ENCODE measurements at regions not wholly inside any gene's neighbourhood (a gene's known extent, or its start where the extent isn't known, plus 50 kb on each side); places are given as distances from the start of the nearest gene placed in this dataset.

- no peak overlapping the region for H3K27ac ChIP-seq (ENCODE audit: low read depth in 1 of 2, low read length in 2 of 2)
- DNase-seq (ENCODE audit: low spot score) = no peak
- no peaks in the 10 kb centered on the region for H3K36me3 ChIP-seq (ENCODE audit: control insufficient read depth in 4 of 4, insufficient read depth in 3 of 4, low read depth in 1 of 4, low read length in 3 of 4)
- WGBS = 91% methylated on average over 15 of the region's 15 CpGs
- H3K4me1 ChIP-seq (ENCODE audit: control insufficient read depth in 4 of 4, insufficient read depth in 4 of 4, low read length in 3 of 4) = no peaks in the 10 kb centered on the region
- TF ChIP-seq YY1 (IDR thresholded peaks at IDR 0.05) (no peak), GABPA (IDR thresholded peaks at IDR 0.05 in 1 of 2, conservative IDR thresholded peaks at IDR 0.05 in 1 of 2) (no peak), ATF3 (IDR thresholded peaks at IDR 0.05) (no peak), RXRA (IDR thresholded peaks at IDR 0.05) (no peak), RAD21 (IDR thresholded peaks at IDR 0.05) (no peak), HNF4A (conservative IDR thresholded peaks at IDR 0.05) (no peak), CTCF (IDR thresholded peaks at IDR 0.05; ENCODE audit: low read depth, low read length, missing input control) (no peak)
- H3K4me3 ChIP-seq (ENCODE audit: low read depth in 1 of 3, low read length in 3 of 3) = no peak overlapping the region
- H3K9me3 ChIP-seq (ENCODE audit: control insufficient read depth in 4 of 4, low read length in 3 of 4) = no peaks in the 10 kb centered on the region
- no peaks in the 10 kb centered on the region for H3K27me3 ChIP-seq (ENCODE audit: control insufficient read depth in 4 of 4, insufficient read depth in 4 of 4, low read length in 3 of 4)
- no peak overlapping the region for H3K9ac ChIP-seq (ENCODE audit: low read depth in 1 of 2, low read length in 2 of 2)
These were observed 614.0 kb upstream of the ID2 start for GRCh38 chr2:8067784-8068336.

- no peaks in the 10 kb centered on the region for H3K9me3 ChIP-seq (ENCODE audit: control insufficient read depth in 4 of 4, low read length in 3 of 4)
- 88% methylated on average over 1 of the region's 1 CpG for WGBS
These were observed 608.9 kb upstream of the ID2 start for GRCh38 chr2:8072907-8073306.

More at GRCh38 chr2:8072907-8073306, 608.9 kb upstream of the ID2 start:
- H3K27ac ChIP-seq (ENCODE audit: low read depth in 1 of 2, low read length in 2 of 2) = no peak overlapping the region
- H3K27me3 ChIP-seq (ENCODE audit: control insufficient read depth in 4 of 4, insufficient read depth in 4 of 4, low read length in 3 of 4) = no peaks in the 10 kb centered on the region
- no peaks in the 10 kb centered on the region for H3K4me1 ChIP-seq (ENCODE audit: control insufficient read depth in 4 of 4, insufficient read depth in 4 of 4, low read length in 3 of 4)
- H3K9ac ChIP-seq (ENCODE audit: low read depth in 1 of 2, low read length in 2 of 2) = no peak overlapping the region
- DNase-seq (ENCODE audit: low spot score) = no peak
- no peak overlapping the region for H3K4me3 ChIP-seq (ENCODE audit: low read depth in 1 of 3, low read length in 3 of 3)
- H3K36me3 ChIP-seq (ENCODE audit: control insufficient read depth in 4 of 4, insufficient read depth in 3 of 4, low read depth in 1 of 4, low read length in 3 of 4) = no peaks in the 10 kb centered on the region
- TF ChIP-seq SP1 (IDR thresholded peaks at IDR 0.05) (no peak), REST (IDR thresholded peaks at IDR 0.05) (no peak), FOXA1 (IDR thresholded peaks at IDR 0.05) (no peak), TAF1 (conservative IDR thresholded peaks at IDR 0.05) (no peak), HNF4G (IDR thresholded peaks at IDR 0.05) (no peak), RAD21 (IDR thresholded peaks at IDR 0.05) (no peak)
